Hematopoietic multipotent progenitor cell treated with erythropoietin and hydrocortisone succinate and interleukin-3 and kit ligand, for 17 days (in vitro differentiated cells): ENCODE measurements at regions not wholly inside any gene's neighbourhood (a gene's known extent, or its start where the extent isn't known, plus 50 kb on each side); places are given as distances from the start of the nearest gene placed in this dataset.

Source experiments
- DNase-seq: peaks from one replicate; pipeline ENCODE4 v3.0.0-alpha.2; 2015; ENCODE audit warnings: low spot score

- no peak for DNase-seq
These were observed 63.0 kb upstream of the CLMN start for GRCh38 chr14:95382747-95383146.

GRCh38 chr14:95381726-95382125 lies 62.0 kb upstream of the CLMN start:
- DNase-seq = no peak

- DNase-seq = no peak
These were observed 60.8 kb upstream of the CLMN start for GRCh38 chr14:95380350-95381042.

GRCh38 chr14:95379634-95380033 lies 59.9 kb upstream of the CLMN start:
- no peak for DNase-seq

- no peak for DNase-seq
These were observed 55.9 kb upstream of the CLMN start for GRCh38 chr14:95375539-95376109.

- no peak for DNase-seq
These were observed 54.7 kb upstream of the CLMN start for GRCh38 chr14:95374239-95374997.

- no peak for DNase-seq
These were observed 50.4 kb upstream of the CLMN start for GRCh38 chr14:95370076-95370475.
